OCI-LY7 (cell line): ENCODE measurements at regions not wholly inside any gene's neighbourhood (a gene's known extent, or its start where the extent isn't known, plus 50 kb on each side); places are given as distances from the start of the nearest gene placed in this dataset.

Source experiments
- BruUV-seq: library from RNA; stranded (reverse); fragments of 400-500 nt; replicated peaks from 2 replicates; lab custom pipeline; 2021; lab: Mats Ljungman, UMichigan
- CTCF ChIA-PET: fragments of 300-600 bp; sonication (Branson Sonifier 250); formaldehyde crosslinking; loops from one replicate; lab custom pipeline; 2022; ENCODE audit warnings: antibody characterized with exemption; ENCODE audit not compliant: unreplicated experiment; lab: Charles Lee
- POLR2A ChIA-PET: fragments of 300-600 bp; sonication (Branson Sonifier 250); formaldehyde crosslinking; loops from one replicate; lab custom pipeline; 2022; ENCODE audit warnings: antibody characterized with exemption; lab: Charles Lee
- DNase-seq: peaks from one replicate; pipeline ENCODE4 v3.0.0-alpha.2; 2015; ENCODE audit warnings: low spot score
- H2AFZ ChIP-seq: fragments of 200-600 bp; sonication (generic), shearing (Covaris generic); 2 replicates; pipeline ENCODE4 v1.6.1; 2014; ENCODE audit warnings: mild to moderate bottlenecking, antibody characterized with exemption, low read length, moderate library complexity
- H3K27ac ChIP-seq: fragments of 200-600 bp; sonication (generic); 2 replicates; pipeline ENCODE4 v1.5.1; 2014; ENCODE audit warnings: mixed run types, low read depth, mild to moderate bottlenecking, moderate library complexity, low read length, inconsistent platforms; ENCODE audit not compliant: poor library complexity, severe bottlenecking
- H3K36me3 ChIP-seq: fragments of 200-600 bp; sonication (generic); 2 replicates; pipeline ENCODE4 v1.6.1; 2014; ENCODE audit warnings: mild to moderate bottlenecking, antibody characterized with exemption, low read length, moderate library complexity, mixed read lengths; ENCODE audit not compliant: insufficient read depth
- H3K4me1 ChIP-seq: fragments of 200-600 bp; sonication (generic); 2 replicates; pipeline ENCODE4 v1.5.1; 2014; ENCODE audit warnings: mild to moderate bottlenecking, low read length; ENCODE audit not compliant: insufficient read depth, poor library complexity, severe bottlenecking
- H3K4me2 ChIP-seq: fragments of 200-600 bp; sonication (generic); 2 replicates; pipeline ENCODE4 v1.6.1; 2014; ENCODE audit warnings: mild to moderate bottlenecking, low read length
- H3K4me3 ChIP-seq: fragments of 200-600 bp; sonication (generic); 2 replicates; pipeline ENCODE4 v1.5.1; 2014; ENCODE audit warnings: mild to moderate bottlenecking, low read depth, low read length; ENCODE audit not compliant: poor library complexity, severe bottlenecking
- H3K79me2 ChIP-seq: fragments of 200-600 bp; sonication (generic); 2 replicates; pipeline ENCODE4 v1.6.1; 2016; ENCODE audit warnings: low read depth, mild to moderate bottlenecking, low read length, moderate library complexity, mixed read lengths; ENCODE audit not compliant: insufficient read depth
- H3K9me2 ChIP-seq: fragments of 200-600 bp; sonication (generic); 2 replicates; pipeline ENCODE4 v1.6.1; 2016; ENCODE audit warnings: mild to moderate bottlenecking, low read length, mixed read lengths; ENCODE audit not compliant: insufficient read depth
- H3K9me3 ChIP-seq: fragments of 200-600 bp; sonication (generic); 2 replicates; pipeline ENCODE4 v1.6.1; 2014; ENCODE audit warnings: mild to moderate bottlenecking, mixed run types, low read length, mixed read lengths
- H4K20me1 ChIP-seq: fragments of 200-600 bp; sonication (generic); 2 replicates; pipeline ENCODE4 v1.6.1; 2014; ENCODE audit warnings: mild to moderate bottlenecking, antibody characterized with exemption, low read length, moderate library complexity, mixed read lengths; ENCODE audit not compliant: insufficient read depth
- EZH2phosphoT487 ChIP-seq: fragments of 200-600 bp; sonication (generic); IDR thresholded peaks from 2 replicates; pipeline ENCODE4 v1.6.1; 2018; ENCODE audit warnings: low read depth, borderline replicate concordance, mild to moderate bottlenecking, mixed run types, antibody characterized with exemption, low read length, moderate library complexity, mixed read lengths
- intact Hi-C: fragments of 100-400 bp; cut with micrococcal nuclease; formaldehyde crosslinking; loops from one replicate; pipeline ENCODE4 v1.10.0; 2022; ENCODE audit not compliant: unreplicated experiment
- TF ChIP-seq, protein P1 (sequence below): fragments of 200-600 bp; sonication (generic); conservative IDR thresholded peaks from 2 replicates; pipeline ENCODE4 v1.5.1; 2014; ENCODE audit warnings: mild to moderate bottlenecking, antibody characterized with exemption, low read length, moderate library complexity, mixed read lengths

DNA sequence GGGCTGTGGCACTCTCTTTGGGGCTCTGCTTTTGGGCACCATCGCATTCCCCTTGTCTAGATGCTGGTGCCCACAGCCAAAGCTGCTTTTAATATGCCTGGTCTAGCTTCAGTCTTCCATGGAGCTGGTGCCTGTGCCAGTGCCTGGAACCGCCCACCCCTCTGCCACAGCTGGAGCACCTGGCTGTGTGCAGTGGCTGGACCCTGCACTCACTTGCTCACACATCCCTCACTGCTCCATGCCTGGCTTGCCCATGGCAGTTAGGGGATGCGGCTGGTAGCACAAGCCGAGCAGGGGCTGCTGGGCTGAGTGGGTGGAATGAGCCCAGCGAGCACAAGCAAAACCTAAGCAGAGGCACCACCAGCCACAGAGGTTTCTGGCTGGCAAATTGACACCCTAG lies 1145.9 kb upstream of the LRRTM3 start:
- no peak for TF ChIP-seq EZH2phosphoT487
- TF ChIP-seq, protein P1, sequence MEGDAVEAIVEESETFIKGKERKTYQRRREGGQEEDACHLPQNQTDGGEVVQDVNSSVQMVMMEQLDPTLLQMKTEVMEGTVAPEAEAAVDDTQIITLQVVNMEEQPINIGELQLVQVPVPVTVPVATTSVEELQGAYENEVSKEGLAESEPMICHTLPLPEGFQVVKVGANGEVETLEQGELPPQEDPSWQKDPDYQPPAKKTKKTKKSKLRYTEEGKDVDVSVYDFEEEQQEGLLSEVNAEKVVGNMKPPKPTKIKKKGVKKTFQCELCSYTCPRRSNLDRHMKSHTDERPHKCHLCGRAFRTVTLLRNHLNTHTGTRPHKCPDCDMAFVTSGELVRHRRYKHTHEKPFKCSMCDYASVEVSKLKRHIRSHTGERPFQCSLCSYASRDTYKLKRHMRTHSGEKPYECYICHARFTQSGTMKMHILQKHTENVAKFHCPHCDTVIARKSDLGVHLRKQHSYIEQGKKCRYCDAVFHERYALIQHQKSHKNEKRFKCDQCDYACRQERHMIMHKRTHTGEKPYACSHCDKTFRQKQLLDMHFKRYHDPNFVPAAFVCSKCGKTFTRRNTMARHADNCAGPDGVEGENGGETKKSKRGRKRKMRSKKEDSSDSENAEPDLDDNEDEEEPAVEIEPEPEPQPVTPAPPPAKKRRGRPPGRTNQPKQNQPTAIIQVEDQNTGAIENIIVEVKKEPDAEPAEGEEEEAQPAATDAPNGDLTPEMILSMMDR: no peak
- no peaks in the 10 kb centered on the region; the same call in 1 of the 2 replicates for H4K20me1 ChIP-seq
- no peak overlapping the region for H3K27ac ChIP-seq
- no peak overlapping the region for H3K4me2 ChIP-seq
- no peaks in the 10 kb centered on the region for H3K36me3 ChIP-seq
- no peak for DNase-seq
- H3K4me1 ChIP-seq: no peaks in the 10 kb centered on the region
- CTCF ChIA-PET: no interaction called here
- intact Hi-C loops: no loop called here
- no TSS peak for BruUV-seq
- H3K9me3 ChIP-seq: no peaks in the 10 kb centered on the region
- no peaks in the 10 kb centered on the region for H3K9me2 ChIP-seq
- H3K79me2 ChIP-seq: no peaks in the 10 kb centered on the region
- POLR2A ChIA-PET: interaction anchor here (0.5 to 1.1 kb wide), 3 partner anchors 12 to 336 kb away, joined by 3 to 5 read pairs (median 4); no protein-coding TSS in a partner anchor
- H3K4me3 ChIP-seq: no peak overlapping the region
- H2AFZ ChIP-seq: no peak overlapping the region

DNA sequence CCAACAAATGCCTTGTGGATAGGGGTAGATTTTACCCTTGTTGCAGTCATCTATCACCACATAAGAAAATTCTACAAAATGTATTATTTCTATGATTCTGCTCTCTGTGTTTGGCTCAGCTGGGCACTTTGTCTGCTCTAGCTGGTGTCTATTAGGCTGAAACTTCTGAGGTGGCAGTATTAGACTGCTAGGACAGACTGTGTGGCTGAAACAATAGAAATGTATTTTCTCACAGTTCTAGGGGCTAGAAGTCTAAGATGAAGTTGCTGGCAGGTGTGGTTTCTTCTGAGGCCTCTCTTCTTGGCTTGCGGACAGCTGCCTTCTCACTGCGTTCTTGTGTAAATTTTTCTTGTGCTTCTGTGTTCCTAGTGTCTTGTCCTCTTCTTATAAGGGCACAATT lies 1139.6 kb upstream of the LRRTM3 start:
- H3K9me2 ChIP-seq: no peaks in the 10 kb centered on the region
- H3K79me2 ChIP-seq: no peaks in the 10 kb centered on the region
- ChIA-PET POLR2A (no interaction called here), CTCF (no interaction called here)
- DNase-seq: no peak
- H3K36me3 ChIP-seq: no peaks in the 10 kb centered on the region
- TF ChIP-seq EZH2phosphoT487: no peak
- TF ChIP-seq, protein P1: no peak
- no peak overlapping the region for H3K4me2 ChIP-seq
- intact Hi-C loops: no loop called here
- no peaks in the 10 kb centered on the region for H4K20me1 ChIP-seq
- H3K27ac ChIP-seq: no peak overlapping the region
- BruUV-seq: no TSS peak
- H3K4me1 ChIP-seq: no peaks in the 10 kb centered on the region
- no peak overlapping the region for H3K4me3 ChIP-seq
- no peak overlapping the region for H2AFZ ChIP-seq
- no peaks in the 10 kb centered on the region for H3K9me3 ChIP-seq

DNA sequence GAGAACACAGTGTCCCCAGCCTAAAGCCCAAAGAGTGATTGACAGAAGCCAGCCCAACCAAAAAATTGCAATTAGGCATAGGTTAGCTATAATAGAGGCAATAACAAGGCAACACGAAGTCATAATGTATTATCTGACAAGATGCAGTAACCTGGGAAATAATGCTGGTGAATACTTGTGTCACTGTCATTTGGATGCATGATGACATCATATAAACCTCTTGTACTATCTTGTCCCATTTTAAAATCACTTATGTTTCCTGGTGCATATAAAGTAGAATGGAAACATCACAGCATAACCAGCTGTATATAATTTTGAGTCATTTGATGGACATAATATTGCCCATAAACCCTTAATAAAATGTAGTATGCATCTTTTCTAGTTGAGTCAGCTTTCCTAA lies 1138.3 kb upstream of the LRRTM3 start:
- CTCF ChIA-PET: no interaction called here
- Histone ChIP-seq H3K4me1 (no peaks in the 10 kb centered on the region), H3K4me3 (no peak overlapping the region), H3K27ac (no peak overlapping the region), H3K9me3 (no peaks in the 10 kb centered on the region), H3K4me2 (no peak overlapping the region), H3K36me3 (no peaks in the 10 kb centered on the region), H3K9me2 (no peaks in the 10 kb centered on the region), H4K20me1 (no peaks in the 10 kb centered on the region), H3K79me2 (no peaks in the 10 kb centered on the region), H2AFZ (no peak overlapping the region)
- BruUV-seq: no TSS peak
- intact Hi-C loops: no loop called here
- DNase-seq: no peak
- POLR2A ChIA-PET: no interaction called here
- TF ChIP-seq EZH2phosphoT487: no peak
